ENCODE measurements at regions not wholly inside any gene's neighbourhood (a gene's known extent, or its start where the extent isn't known, plus 50 kb on each side); places are given as distances from the start of the nearest gene placed in this dataset.

DNA sequence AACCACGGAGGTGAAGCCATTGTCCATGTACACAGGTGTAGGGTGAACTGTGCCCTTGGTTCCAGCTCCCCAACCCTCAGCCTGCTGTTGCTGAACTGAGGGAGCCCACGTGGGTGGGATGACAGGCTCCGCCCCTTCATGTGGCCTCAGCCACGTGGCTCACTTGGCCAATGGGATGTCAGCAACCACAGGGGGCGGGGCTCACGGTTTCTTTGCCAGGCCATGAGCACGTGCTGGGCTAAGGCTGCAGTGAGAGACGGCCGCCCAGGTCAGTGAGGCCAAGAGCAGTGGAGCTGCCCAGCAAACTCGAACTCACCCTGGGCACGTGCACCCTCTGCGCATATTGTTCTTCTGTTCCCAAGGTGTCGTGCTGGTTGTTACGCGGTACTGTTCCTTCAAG lies 282.6 kb downstream of the IRF8 start:
- TF ChIP-seq, protein P1, sequence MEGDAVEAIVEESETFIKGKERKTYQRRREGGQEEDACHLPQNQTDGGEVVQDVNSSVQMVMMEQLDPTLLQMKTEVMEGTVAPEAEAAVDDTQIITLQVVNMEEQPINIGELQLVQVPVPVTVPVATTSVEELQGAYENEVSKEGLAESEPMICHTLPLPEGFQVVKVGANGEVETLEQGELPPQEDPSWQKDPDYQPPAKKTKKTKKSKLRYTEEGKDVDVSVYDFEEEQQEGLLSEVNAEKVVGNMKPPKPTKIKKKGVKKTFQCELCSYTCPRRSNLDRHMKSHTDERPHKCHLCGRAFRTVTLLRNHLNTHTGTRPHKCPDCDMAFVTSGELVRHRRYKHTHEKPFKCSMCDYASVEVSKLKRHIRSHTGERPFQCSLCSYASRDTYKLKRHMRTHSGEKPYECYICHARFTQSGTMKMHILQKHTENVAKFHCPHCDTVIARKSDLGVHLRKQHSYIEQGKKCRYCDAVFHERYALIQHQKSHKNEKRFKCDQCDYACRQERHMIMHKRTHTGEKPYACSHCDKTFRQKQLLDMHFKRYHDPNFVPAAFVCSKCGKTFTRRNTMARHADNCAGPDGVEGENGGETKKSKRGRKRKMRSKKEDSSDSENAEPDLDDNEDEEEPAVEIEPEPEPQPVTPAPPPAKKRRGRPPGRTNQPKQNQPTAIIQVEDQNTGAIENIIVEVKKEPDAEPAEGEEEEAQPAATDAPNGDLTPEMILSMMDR (IDR thresholded peaks at IDR 0.05; ENCODE audit: insufficient read depth, low read depth, low read length), result no peak
- TF ChIP-seq EZH2 (IDR thresholded peaks at IDR 0.05; ENCODE audit: insufficient read depth, low read length), result no peak

Data from astrocyte (in vitro differentiated cells and primary cell).